ENCODE measurements at regions not wholly inside any gene's neighbourhood (a gene's known extent, or its start where the extent isn't known, plus 50 kb on each side); places are given as distances from the start of the nearest gene placed in this dataset.

GRCh38 chr13:82356667-82357410, 1525.4 kb downstream of the SLITRK1 start:
- no peak overlapping the region for H3K27ac Mint-ChIP-seq
- CTCF ChIA-PET (ENCODE audit: partially characterized antibody): no interaction called here
- H3K36me3 ChIP-seq (ENCODE audit: insufficient read depth, low read length): no peaks in the 10 kb centered on the region
- intact Hi-C loops (cut with micrococcal nuclease): no loop called here
- H3K36me3 Mint-ChIP-seq: no peaks in the 10 kb centered on the region
- H3K27ac ChIP-seq (ENCODE audit: low read depth, low read length): no peak overlapping the region
- peaks cover 0 to 3% of the 10 kb centered on the region in 2 donors for H3K9me3 ChIP-seq (ENCODE audit: control insufficient read depth in 1 of 2, low read length in 2 of 2)
- no peaks in the 10 kb centered on the region for H3K4me1 Mint-ChIP-seq
- H3K4me3 ChIP-seq (ENCODE audit: low read length in 2 of 2): no peak overlapping the region
- H3K4me1 ChIP-seq (ENCODE audit: insufficient read depth, low read length): no peaks in the 10 kb centered on the region
- H3K27me3 ChIP-seq (ENCODE audit: insufficient read depth, low read length): no peaks in the 10 kb centered on the region
- H3K27me3 Mint-ChIP-seq: no peaks in the 10 kb centered on the region
- H3K9me3 Mint-ChIP-seq: peaks cover 0 to 15% (median 3%) of the 10 kb centered on the region in 8 donors
- no peak for DNase-seq
- no peak overlapping the region for H3K4me3 Mint-ChIP-seq
- POLR2A ChIA-PET (ENCODE audit: partially characterized antibody): no interaction called here

GRCh38 chr13:82344867-82345266, 1537.4 kb downstream of the SLITRK1 start:
- no peak overlapping the region for H3K4me3 Mint-ChIP-seq

GRCh38 chr13:82341116-82341515, 1541.2 kb downstream of the SLITRK1 start:
- Mint-ChIP-seq H3K4me1 (no peaks in the 10 kb centered on the region), H3K4me3 (no peak overlapping the region), H3K36me3 (no peaks in the 10 kb centered on the region), H3K27me3 (no peaks in the 10 kb centered on the region), H3K9me3 (peaks cover 0 to 9% (median 2%) of the 10 kb centered on the region in 8 donors), H3K27ac (no peak overlapping the region)
- Histone ChIP-seq H3K36me3 (ENCODE audit: insufficient read depth, low read length) (no peaks in the 10 kb centered on the region), H3K4me3 (ENCODE audit: low read length in 2 of 2) (no peak overlapping the region), H3K27me3 (ENCODE audit: insufficient read depth, low read length) (no peaks in the 10 kb centered on the region), H3K4me1 (ENCODE audit: insufficient read depth, low read length) (no peaks in the 10 kb centered on the region), H3K9me3 (ENCODE audit: control insufficient read depth in 1 of 2, low read length in 2 of 2) (no peaks in the 10 kb centered on the region), H3K27ac (ENCODE audit: low read depth, low read length) (no peak overlapping the region)
- DNase-seq: no peak
- ChIA-PET POLR2A (ENCODE audit: partially characterized antibody) (no interaction called here), CTCF (ENCODE audit: partially characterized antibody) (no interaction called here)
- intact Hi-C loops (cut with micrococcal nuclease): no loop called here

More at GRCh38 chr13:82344867-82345266, 1537.4 kb downstream of the SLITRK1 start:
- intact Hi-C loops (cut with micrococcal nuclease): no loop called here
- H3K27me3 Mint-ChIP-seq: no peaks in the 10 kb centered on the region
- H3K4me1 Mint-ChIP-seq: no peaks in the 10 kb centered on the region
- no peak for DNase-seq
- no peak overlapping the region for H3K4me3 ChIP-seq (ENCODE audit: low read length in 2 of 2)
- no peaks in the 10 kb centered on the region for H3K9me3 ChIP-seq (ENCODE audit: control insufficient read depth in 1 of 2, low read length in 2 of 2)
- peaks cover 0 to 4% (median 0%) of the 10 kb centered on the region in 8 donors for H3K9me3 Mint-ChIP-seq
- no peaks in the 10 kb centered on the region for H3K36me3 Mint-ChIP-seq
- no peaks in the 10 kb centered on the region for H3K27me3 ChIP-seq (ENCODE audit: insufficient read depth, low read length)
- no peaks in the 10 kb centered on the region for H3K36me3 ChIP-seq (ENCODE audit: insufficient read depth, low read length)
- CTCF ChIA-PET (ENCODE audit: partially characterized antibody): no interaction called here
- POLR2A ChIA-PET (ENCODE audit: partially characterized antibody): no interaction called here
- no peaks in the 10 kb centered on the region for H3K4me1 ChIP-seq (ENCODE audit: insufficient read depth, low read length)
- H3K27ac ChIP-seq (ENCODE audit: low read depth, low read length): no peak overlapping the region
- H3K27ac Mint-ChIP-seq: no peak overlapping the region

- H3K27me3 Mint-ChIP-seq: no peaks in the 10 kb centered on the region
- H3K36me3 ChIP-seq (ENCODE audit: insufficient read depth, low read length): no peaks in the 10 kb centered on the region
- H3K36me3 Mint-ChIP-seq: no peaks in the 10 kb centered on the region
- ChIA-PET POLR2A (ENCODE audit: partially characterized antibody) (no interaction called here), CTCF (ENCODE audit: partially characterized antibody) (interaction anchor here (1.2 kb wide), 1 partner anchor 20 kb away, joined by 3 read pairs; no protein-coding TSS in a partner anchor)
- DNase-seq: no peak
- H3K4me1 ChIP-seq (ENCODE audit: insufficient read depth, low read length): no peaks in the 10 kb centered on the region
- no peak overlapping the region for H3K27ac Mint-ChIP-seq
- no peaks in the 10 kb centered on the region for H3K27me3 ChIP-seq (ENCODE audit: insufficient read depth, low read length)
- no peaks in the 10 kb centered on the region for H3K4me1 Mint-ChIP-seq
- no peaks in the 10 kb centered on the region for H3K9me3 ChIP-seq (ENCODE audit: control insufficient read depth in 1 of 2, low read length in 2 of 2)
- intact Hi-C loops (cut with micrococcal nuclease): no loop called here
- peaks cover 0 to 7% (median 2%) of the 10 kb centered on the region in 8 donors for H3K9me3 Mint-ChIP-seq
- H3K4me3 Mint-ChIP-seq: no peak overlapping the region
- no peak overlapping the region for H3K27ac ChIP-seq (ENCODE audit: low read depth, low read length)
- no peak overlapping the region for H3K4me3 ChIP-seq (ENCODE audit: low read length in 2 of 2)
These were observed 1551.8 kb downstream of the SLITRK1 start for GRCh38 chr13:82330499-82330898.

GRCh38 chr13:82323101-82323500, 1559.2 kb downstream of the SLITRK1 start:
- H3K4me3 ChIP-seq (ENCODE audit: low read length in 2 of 2): no peak overlapping the region
- peaks cover 0 to 21% (median 12%) of the 10 kb centered on the region in 8 donors for H3K9me3 Mint-ChIP-seq

GRCh38 chr13:82305588-82305987, 1576.7 kb downstream of the SLITRK1 start:
- Mint-ChIP-seq H3K4me1 (no peaks in the 10 kb centered on the region), H3K36me3 (no peaks in the 10 kb centered on the region), H3K27ac (no peak overlapping the region), H3K4me3 (no peak overlapping the region), H3K9me3 (peaks cover 0 to 13% (median 4%) of the 10 kb centered on the region in 8 donors), H3K27me3 (no peaks in the 10 kb centered on the region)
- Histone ChIP-seq H3K27ac (ENCODE audit: low read depth, low read length) (no peak overlapping the region), H3K9me3 (ENCODE audit: control insufficient read depth in 1 of 2, low read length in 2 of 2) (no peaks in the 10 kb centered on the region), H3K27me3 (ENCODE audit: insufficient read depth, low read length) (no peaks in the 10 kb centered on the region), H3K4me1 (ENCODE audit: insufficient read depth, low read length) (no peaks in the 10 kb centered on the region), H3K36me3 (ENCODE audit: insufficient read depth, low read length) (no peaks in the 10 kb centered on the region), H3K4me3 (ENCODE audit: low read length in 2 of 2) (no peak overlapping the region)
- CTCF ChIA-PET (ENCODE audit: partially characterized antibody): no interaction called here
- POLR2A ChIA-PET (ENCODE audit: partially characterized antibody): no interaction called here
- no peak for DNase-seq
- intact Hi-C loops (cut with micrococcal nuclease): no loop called here

More at GRCh38 chr13:82323101-82323500, 1559.2 kb downstream of the SLITRK1 start:
- intact Hi-C loops (cut with micrococcal nuclease): no loop called here
- Histone ChIP-seq H3K9me3 (ENCODE audit: control insufficient read depth in 1 of 2, low read length in 2 of 2) (no peaks in the 10 kb centered on the region), H3K4me1 (ENCODE audit: insufficient read depth, low read length) (no peaks in the 10 kb centered on the region), H3K36me3 (ENCODE audit: insufficient read depth, low read length) (no peaks in the 10 kb centered on the region), H3K27ac (ENCODE audit: low read depth, low read length) (no peak overlapping the region), H3K27me3 (ENCODE audit: insufficient read depth, low read length) (no peaks in the 10 kb centered on the region)
- Mint-ChIP-seq H3K27me3 (no peaks in the 10 kb centered on the region), H3K36me3 (no peaks in the 10 kb centered on the region), H3K27ac (no peak overlapping the region), H3K4me3 (no peak overlapping the region), H3K4me1 (no peaks in the 10 kb centered on the region)
- POLR2A ChIA-PET (ENCODE audit: partially characterized antibody): no interaction called here
- DNase-seq: no peak
- CTCF ChIA-PET (ENCODE audit: partially characterized antibody): no interaction called here

GRCh38 chr13:82298106-82298505, 1584.2 kb downstream of the SLITRK1 start:
- Mint-ChIP-seq H3K9me3 (peaks cover 0 to 19% (median 5%) of the 10 kb centered on the region in 8 donors), H3K4me3 (no peak overlapping the region), H3K36me3 (no peaks in the 10 kb centered on the region), H3K4me1 (no peaks in the 10 kb centered on the region), H3K27ac (no peak overlapping the region), H3K27me3 (no peaks in the 10 kb centered on the region)
- Histone ChIP-seq H3K27ac (ENCODE audit: low read depth, low read length) (no peak overlapping the region), H3K4me1 (ENCODE audit: insufficient read depth, low read length) (no peaks in the 10 kb centered on the region), H3K27me3 (ENCODE audit: insufficient read depth, low read length) (no peaks in the 10 kb centered on the region), H3K4me3 (ENCODE audit: low read length in 2 of 2) (no peak overlapping the region), H3K9me3 (ENCODE audit: control insufficient read depth in 1 of 2, low read length in 2 of 2) (no peaks in the 10 kb centered on the region), H3K36me3 (ENCODE audit: insufficient read depth, low read length) (no peaks in the 10 kb centered on the region)
- CTCF ChIA-PET (ENCODE audit: partially characterized antibody): no interaction called here
- DNase-seq: no peak
- POLR2A ChIA-PET (ENCODE audit: partially characterized antibody): no interaction called here
- intact Hi-C loops (cut with micrococcal nuclease): no loop called here

Data from CD4-positive, alpha-beta memory T cell (primary cell).